ENCODE measurements at regions not wholly inside any gene's neighbourhood (a gene's known extent, or its start where the extent isn't known, plus 50 kb on each side); places are given as distances from the start of the nearest gene placed in this dataset.
A peak's percentile ranks its signal among the peaks of the same experiment; 100 is the strongest.
"Not testable (repeated sequence)": the region's sequence is repeated elsewhere in the genome, so short reads cannot be mapped to it uniquely, and the experiment has no call there.

- DNase-seq, result no peak
These were observed 1234.6 kb upstream of the CHAC2 start for GRCh38 chr2:52532956-52533355.

GRCh38 chr2:52526735-52527134, 1240.9 kb upstream of the CHAC2 start:
- no peak for DNase-seq

GRCh38 chr2:52520644-52521043, 1247.0 kb upstream of the CHAC2 start:
- no peak for DNase-seq

GRCh38 chr2:52518678-52519077, 1248.9 kb upstream of the CHAC2 start:
- no peak for DNase-seq

GRCh38 chr2:52512760-52513159, 1254.8 kb upstream of the CHAC2 start:
- DNase-seq, result no peak

GRCh38 chr2:52510432-52510831, 1257.2 kb upstream of the CHAC2 start:
- DNase-seq, result no peak

GRCh38 chr2:52502476-52502860, 1265.1 kb upstream of the CHAC2 start:
- no peak for DNase-seq

- no peak for DNase-seq
These were observed 1265.7 kb upstream of the CHAC2 start for GRCh38 chr2:52501715-52502475.

- DNase-seq, result no peak
These were observed 1267.0 kb upstream of the CHAC2 start for GRCh38 chr2:52500561-52500960.

GRCh38 chr2:52498077-52498750, 1269.4 kb upstream of the CHAC2 start:
- no peak for DNase-seq

GRCh38 chr2:52495816-52496215, 1271.8 kb upstream of the CHAC2 start:
- DNase-seq, result no peak

- no peak for DNase-seq
These were observed 1290.4 kb upstream of the CHAC2 start for GRCh38 chr2:52477166-52477565.

GRCh38 chr2:52475590-52475989, 1292.0 kb upstream of the CHAC2 start:
- DNase-seq, result peak; percentile 26

GRCh38 chr2:52474091-52474490, 1293.5 kb upstream of the CHAC2 start:
- DNase-seq, result no peak

GRCh38 chr2:52473526-52473925, 1294.1 kb upstream of the CHAC2 start:
- DNase-seq, result no peak

GRCh38 chr2:52470457-52470856, 1297.1 kb upstream of the CHAC2 start:
- DNase-seq, result not testable (repeated sequence)

GRCh38 chr2:52467189-52467588, 1300.4 kb upstream of the CHAC2 start:
- no peak for DNase-seq

- DNase-seq, result no peak
These were observed 1302.3 kb upstream of the CHAC2 start for GRCh38 chr2:52465287-52465686.

GRCh38 chr2:52463457-52463856, 1304.1 kb upstream of the CHAC2 start:
- no peak for DNase-seq

GRCh38 chr2:52456561-52457377, 1310.8 kb upstream of the CHAC2 start:
- DNase-seq, result no peak

- no peak for DNase-seq
These were observed 1312.6 kb upstream of the CHAC2 start for GRCh38 chr2:52454962-52455361.

GRCh38 chr2:52452201-52452600, 1315.4 kb upstream of the CHAC2 start:
- no peak for DNase-seq

- no peak for DNase-seq
These were observed 1321.9 kb upstream of the CHAC2 start for GRCh38 chr2:52445686-52446085.
